ENCODE measurements at regions not wholly inside any gene's neighbourhood (a gene's known extent, or its start where the extent isn't known, plus 50 kb on each side); places are given as distances from the start of the nearest gene placed in this dataset.
A peak's percentile ranks its signal among the peaks of the same experiment; 100 is the strongest.

DNA sequence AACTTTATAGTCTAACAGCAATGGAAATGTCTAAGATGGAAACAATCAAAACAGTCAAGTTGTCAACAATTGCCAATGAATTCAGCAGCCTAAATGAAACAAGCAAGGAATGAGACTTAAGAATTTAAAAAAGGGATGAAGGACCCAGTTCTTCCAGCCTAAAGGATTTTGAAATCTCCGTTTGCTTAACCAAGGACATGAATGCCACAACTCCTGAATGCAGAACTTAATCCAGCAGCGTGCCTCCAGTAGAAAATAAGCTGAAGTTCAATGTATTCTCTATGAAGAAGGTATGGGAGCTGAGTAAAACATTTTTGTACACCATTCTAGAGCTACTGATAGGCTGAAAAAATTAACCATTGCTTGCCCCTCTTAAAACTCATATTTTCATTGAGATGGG is 411.3 kb downstream of the ARHGEF28 start:
- DNase-seq (no peak), ATAC-seq (no peak)
- H3K27ac ChIP-seq = no peak overlapping the region
- no peaks in the 10 kb centered on the region for H3K27me3 ChIP-seq
- intact Hi-C loops (cut with DNase I) = loop anchor here in 8 of 10 donors (5.0 to 10.0 kb wide), 4 partner anchors 127 to 605 kb away; partner anchors contain the start of gene ENC1 (in 6 of the 8)
- TF ChIP-seq CTCF (IDR thresholded peaks at IDR 0.05) (no peak), POLR2A (IDR thresholded peaks at IDR 0.05) (no peak)
- H3K4me1 ChIP-seq = peaks cover 0 to 14% (median 1%) of the 10 kb centered on the region in 12 donors
- H3K9me3 ChIP-seq = no peaks in the 10 kb centered on the region
- H3K36me3 ChIP-seq = no peaks in the 10 kb centered on the region
- WGBS, 4 donors = 90 to 99% (median 92%) methylated on average over 2 of the region's 2 CpGs
- H3K4me3 ChIP-seq = no peak overlapping the region

- WGBS, 4 donors = 39 to 51% (median 42%) methylated on average over 6 of the region's 6 CpGs
- Histone ChIP-seq H3K27me3 (no peaks in the 10 kb centered on the region), H3K4me3 (no peak overlapping the region), H3K9me3 (no peaks in the 10 kb centered on the region), H3K4me1 (peaks cover 0 to 14% (median 1%) of the 10 kb centered on the region in 12 donors), H3K27ac (no peak overlapping the region), H3K36me3 (no peaks in the 10 kb centered on the region)
- peak in 3 of 5 donors; percentile 32 to 50 (median 38) for DNase-seq
- ATAC-seq = peak; percentile 46 to 84 (median 69)
- intact Hi-C loops (cut with DNase I) = loop anchor here (2.0 to 10.0 kb wide), 7 partner anchors 129 to 613 kb away; partner anchors contain the start of gene ENC1 (in 7 of the 10)
- TF ChIP-seq CTCF (IDR thresholded peaks at IDR 0.05) (peak; percentile 16 to 69 (median 52)), POLR2A (IDR thresholded peaks at IDR 0.05) (no peak)
Measured at GRCh38 chr5:74035521-74035937, 409.5 kb downstream of the ARHGEF28 start.

DNA sequence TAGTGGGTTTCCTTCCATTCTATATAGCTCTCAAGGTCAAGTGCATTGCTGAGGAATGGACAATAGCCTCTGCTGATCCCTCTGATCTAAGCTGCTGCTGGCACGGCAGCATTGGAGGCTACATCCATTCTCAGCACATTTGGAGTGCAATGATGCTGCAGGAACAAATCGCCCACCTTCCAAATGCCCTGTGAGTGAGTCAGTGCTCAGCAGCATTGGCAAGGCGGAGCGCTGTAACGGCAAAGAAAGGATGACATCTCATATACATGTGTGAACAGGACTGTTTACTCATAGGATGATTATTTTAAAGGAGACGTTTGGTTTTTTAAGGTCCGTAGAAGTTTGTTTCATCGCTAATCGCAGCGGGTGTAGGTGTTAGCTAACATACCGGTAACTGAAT is 408.7 kb downstream of the ARHGEF28 start:
- Histone ChIP-seq H3K27ac (no peak overlapping the region), H3K9me3 (no peaks in the 10 kb centered on the region), H3K27me3 (no peaks in the 10 kb centered on the region), H3K36me3 (no peaks in the 10 kb centered on the region), H3K4me3 (no peak overlapping the region), H3K4me1 (peaks cover 0 to 13% (median 1%) of the 10 kb centered on the region in 12 donors)
- ATAC-seq (no peak), DNase-seq (no peak)
- intact Hi-C loops (cut with DNase I) = loop anchor here (2.0 to 10.0 kb wide), 7 partner anchors 130 to 614 kb away; partner anchors contain the start of gene ENC1 (in 7 of the 10)
- TF ChIP-seq CTCF (IDR thresholded peaks at IDR 0.05) (no peak), POLR2A (IDR thresholded peaks at IDR 0.05) (no peak)
- WGBS, 4 donors = 83 to 91% (median 90%) methylated on average over 11 of the region's 11 CpGs

DNA sequence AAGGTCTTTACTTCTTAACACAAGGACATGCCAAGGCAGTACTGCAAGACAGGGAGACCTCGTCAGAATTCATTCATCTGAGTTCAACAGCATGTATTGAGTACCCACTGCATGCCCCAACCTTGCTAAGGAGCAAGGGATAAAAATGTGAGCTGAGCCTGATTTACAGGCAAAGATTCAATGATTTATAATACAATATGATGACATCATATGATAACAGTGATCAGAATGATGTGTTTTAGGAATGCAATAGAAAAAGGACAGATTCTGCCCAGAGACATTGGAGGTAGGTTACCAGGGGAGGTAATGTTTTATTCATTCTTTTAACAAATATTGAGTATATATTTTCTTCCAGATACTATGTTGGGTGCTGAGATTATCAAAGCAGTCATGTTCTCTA is 406.6 kb downstream of the ARHGEF28 start:
- ATAC-seq = no peak
- Histone ChIP-seq H3K4me3 (no peak overlapping the region), H3K27ac (no peak overlapping the region), H3K27me3 (no peaks in the 10 kb centered on the region), H3K36me3 (no peaks in the 10 kb centered on the region), H3K9me3 (no peaks in the 10 kb centered on the region), H3K4me1 (peaks cover 0 to 13% (median 1%) of the 10 kb centered on the region in 12 donors)
- 85 to 95% (median 88%) methylated on average over 1 of the region's 1 CpG for WGBS, 4 donors
- no peak for TF ChIP-seq POLR2A (IDR thresholded peaks at IDR 0.05)
- TF ChIP-seq CTCF (IDR thresholded peaks at IDR 0.05) = no peak
- no peak for DNase-seq
- intact Hi-C loops (cut with DNase I) = loop anchor here in 5 of 10 donors (10.0 kb wide), 3 partner anchors 128 to 352 kb away; no protein-coding TSS in a partner anchor
